KOPT-K1 (cell line): ENCODE measurements at regions not wholly inside any gene's neighbourhood (a gene's known extent, or its start where the extent isn't known, plus 50 kb on each side); places are given as distances from the start of the nearest gene placed in this dataset.
"Not testable (repeated sequence)": the region's sequence is repeated elsewhere in the genome, so short reads cannot be mapped to it uniquely, and the experiment has no call there.

ENCODE experiments used
- H3K27ac ChIP-seq: fragments of 200-600 bp; sonication (generic); 2 replicates; pipeline ENCODE4 v1.5.1; 2016; ENCODE audit warnings: antibody characterized with exemption, mild to moderate bottlenecking, low read depth, low read length; ENCODE audit not compliant: poor library complexity, severe bottlenecking
- H3K36me3 ChIP-seq: fragments of 200-600 bp; sonication (generic); 2 replicates; pipeline ENCODE4 v1.5.1; 2017; ENCODE audit warnings: antibody characterized with exemption, mild to moderate bottlenecking, low read length, moderate library complexity; ENCODE audit not compliant: insufficient read depth
- H3K9me3 ChIP-seq: fragments of 200-600 bp; sonication (generic); 2 replicates; pipeline ENCODE4 v1.5.1; 2017; ENCODE audit warnings: antibody characterized with exemption, low read length, mild to moderate bottlenecking; ENCODE audit not compliant: insufficient read depth, poor library complexity, severe bottlenecking

DNA sequence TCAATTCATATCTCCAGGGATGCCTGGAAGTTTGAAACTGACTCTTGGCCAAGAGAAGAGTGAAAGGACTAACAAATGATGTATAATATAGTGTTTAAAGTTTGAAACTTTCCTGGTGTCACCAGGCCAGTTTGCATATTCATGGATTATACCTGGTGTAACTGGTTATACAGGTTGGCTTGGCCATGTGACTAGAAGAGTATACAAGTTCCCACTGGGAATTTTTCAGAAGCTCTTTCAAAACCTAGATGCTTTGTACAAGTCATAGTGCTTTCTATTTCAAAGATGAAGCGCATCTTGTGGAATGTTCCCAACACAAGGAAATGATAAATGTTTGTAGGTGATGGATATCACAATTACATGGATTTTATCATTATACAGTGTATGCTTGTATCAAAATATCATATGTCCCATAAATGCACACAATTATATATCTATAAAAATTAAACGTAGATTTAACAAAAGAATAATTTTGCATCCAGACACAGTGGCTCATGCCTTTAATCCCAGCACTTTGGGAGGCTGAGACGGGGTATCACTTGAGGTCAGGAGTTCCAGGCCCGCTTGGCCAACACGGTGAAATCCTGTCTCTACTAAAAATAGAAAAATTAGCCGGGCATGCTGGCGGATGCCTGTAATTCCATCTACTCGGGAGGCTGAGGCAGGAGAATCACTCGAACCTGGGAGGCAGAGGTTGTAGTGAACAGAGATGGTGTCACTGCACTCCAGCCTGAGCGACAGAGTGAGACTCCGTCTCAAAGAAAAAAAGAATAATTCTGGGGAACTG is 1420.2 kb downstream of the GRIK2 start:
- Histone ChIP-seq H3K9me3 (no peaks in the 10 kb centered on the region), H3K27ac (no peak overlapping the region), H3K36me3 (no peaks in the 10 kb centered on the region)

GRCh38 chr6:102812242-102812641 is 1418.7 kb downstream of the GRIK2 start:
- no peak overlapping the region for H3K27ac ChIP-seq
- H3K9me3 ChIP-seq, result no peaks in the 10 kb centered on the region
- no peaks in the 10 kb centered on the region for H3K36me3 ChIP-seq

- H3K27ac ChIP-seq, H3K36me3 ChIP-seq, H3K9me3 ChIP-seq: not testable (repeated sequence)
Measured at GRCh38 chr6:102808944-102809505, 1415.5 kb downstream of the GRIK2 start.

GRCh38 chr6:102799051-102799450 is 1405.5 kb downstream of the GRIK2 start:
- Histone ChIP-seq H3K27ac (no peak overlapping the region), H3K36me3 (no peaks in the 10 kb centered on the region), H3K9me3 (no peaks in the 10 kb centered on the region)

DNA sequence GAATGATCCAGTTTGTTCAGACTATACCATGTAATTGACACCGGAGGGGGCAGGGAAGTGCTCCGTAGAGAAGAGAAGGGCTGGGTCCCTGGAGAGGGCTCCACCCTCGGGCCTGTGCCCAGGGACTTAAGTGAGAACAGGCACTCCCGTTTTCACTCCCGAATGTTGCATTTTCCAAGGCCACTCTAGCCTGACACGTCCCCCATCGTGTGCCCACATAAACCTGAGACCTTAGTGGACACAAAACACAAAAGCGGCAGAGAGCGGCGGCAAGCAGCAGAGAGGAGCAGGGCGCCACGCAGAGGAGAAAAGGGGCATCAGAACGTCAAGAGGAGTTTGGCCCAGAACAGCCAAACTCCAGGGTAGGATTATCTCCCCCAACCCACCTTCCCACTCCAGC is 1405.1 kb downstream of the GRIK2 start:
- no peaks in the 10 kb centered on the region for H3K36me3 ChIP-seq
- no peaks in the 10 kb centered on the region for H3K9me3 ChIP-seq

GRCh38 chr6:102793752-102794151 is 1400.2 kb downstream of the GRIK2 start:
- no peaks in the 10 kb centered on the region for H3K9me3 ChIP-seq
- H3K27ac ChIP-seq, result no peak overlapping the region
- H3K36me3 ChIP-seq, result no peaks in the 10 kb centered on the region

More for the DNA sequence above, 1405.1 kb downstream of the GRIK2 start:
- H3K27ac ChIP-seq, result no peak overlapping the region

DNA sequence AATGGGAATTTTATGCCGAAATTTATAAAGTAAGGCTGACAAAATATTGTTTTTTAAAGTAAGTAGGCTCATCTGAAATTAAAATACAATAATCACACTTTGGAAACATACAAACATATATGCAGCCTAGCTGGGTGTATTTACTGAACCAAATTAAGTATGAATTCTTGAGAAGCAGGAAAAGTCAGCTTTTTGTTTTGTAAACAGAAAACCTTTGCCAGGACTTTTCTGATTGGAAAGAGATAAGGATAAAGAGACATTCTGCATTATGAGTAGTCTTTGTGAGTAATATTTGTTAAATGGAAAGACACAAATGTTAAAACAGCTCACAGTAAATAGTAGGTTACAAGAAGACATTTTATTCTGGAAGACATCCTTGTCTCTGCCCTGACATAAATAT is 1380.8 kb downstream of the GRIK2 start:
- Histone ChIP-seq H3K27ac (no peak overlapping the region), H3K9me3 (no peaks in the 10 kb centered on the region), H3K36me3 (no peaks in the 10 kb centered on the region)

DNA sequence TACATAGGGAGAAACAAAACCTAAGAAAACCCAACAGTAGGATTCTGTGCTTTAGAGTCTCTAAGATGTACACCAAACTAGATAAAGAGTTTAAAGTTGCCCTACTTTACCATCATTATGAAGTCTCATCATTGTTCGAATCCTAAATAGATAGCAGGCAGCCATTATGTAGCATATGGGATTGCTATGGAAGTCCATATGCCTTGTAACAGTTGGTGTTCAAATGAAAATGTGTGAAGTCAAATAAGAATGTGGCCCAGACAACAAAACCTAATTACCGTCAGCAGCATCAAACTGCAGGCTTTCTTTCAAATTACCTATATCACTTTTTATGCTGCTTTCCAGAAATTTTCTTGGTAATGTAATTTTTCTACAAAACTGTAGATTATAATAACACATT is 1380.1 kb downstream of the GRIK2 start:
- no peaks in the 10 kb centered on the region for H3K9me3 ChIP-seq
- no peak overlapping the region for H3K27ac ChIP-seq
- H3K36me3 ChIP-seq, result no peaks in the 10 kb centered on the region

DNA sequence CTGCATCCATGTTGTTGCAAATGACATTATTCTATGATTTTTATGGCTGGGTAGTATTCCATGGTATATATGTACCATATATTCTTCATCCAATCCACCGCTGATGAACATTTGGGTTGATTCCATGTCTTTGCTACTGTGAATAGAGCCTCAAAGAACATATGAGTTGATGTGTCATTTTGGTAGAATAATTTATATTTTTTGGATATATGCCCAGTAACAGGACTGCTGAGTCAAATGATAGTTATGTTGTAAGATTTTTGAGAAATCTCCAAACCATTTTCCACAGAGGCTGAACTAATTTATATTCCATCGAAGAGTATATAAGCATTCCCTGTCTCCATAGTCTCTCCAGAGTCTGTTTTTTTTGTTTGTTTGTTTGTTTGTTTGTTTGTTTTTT is 1373.5 kb downstream of the GRIK2 start:
- no peak overlapping the region for H3K27ac ChIP-seq
- no peaks in the 10 kb centered on the region for H3K9me3 ChIP-seq
- no peaks in the 10 kb centered on the region for H3K36me3 ChIP-seq

- Histone ChIP-seq H3K27ac (no peak overlapping the region), H3K9me3 (no peaks in the 10 kb centered on the region), H3K36me3 (no peaks in the 10 kb centered on the region)
Measured at GRCh38 chr6:102764317-102764716, 1370.8 kb downstream of the GRIK2 start.

DNA sequence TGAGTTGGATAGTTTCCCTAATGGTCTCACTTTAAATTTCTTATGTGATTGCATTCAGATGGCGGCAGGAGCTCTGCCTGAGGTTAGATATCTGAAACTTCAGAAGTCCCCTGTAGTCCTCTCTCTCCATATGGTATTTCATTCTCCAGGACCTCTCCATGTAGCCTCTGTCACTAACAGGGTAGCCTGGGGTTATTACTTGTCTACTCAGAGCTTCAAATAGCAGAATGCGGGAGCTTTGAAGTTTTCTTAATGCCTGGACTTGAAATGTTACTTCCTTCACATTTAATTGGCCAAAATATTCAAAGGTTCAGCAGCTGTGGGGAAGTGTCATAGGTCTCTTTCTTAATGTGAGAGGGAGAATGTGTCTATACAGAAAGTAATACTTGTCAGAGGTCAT is 1370.4 kb downstream of the GRIK2 start:
- Histone ChIP-seq H3K9me3 (no peaks in the 10 kb centered on the region), H3K36me3 (no peaks in the 10 kb centered on the region), H3K27ac (no peak overlapping the region)

GRCh38 chr6:102761872-102762271 is 1368.4 kb downstream of the GRIK2 start:
- Histone ChIP-seq H3K27ac (no peak overlapping the region), H3K36me3 (no peaks in the 10 kb centered on the region), H3K9me3 (no peaks in the 10 kb centered on the region)

GRCh38 chr6:102759415-102759814 is 1365.9 kb downstream of the GRIK2 start:
- H3K9me3 ChIP-seq, result no peaks in the 10 kb centered on the region
- H3K36me3 ChIP-seq, result no peaks in the 10 kb centered on the region

DNA sequence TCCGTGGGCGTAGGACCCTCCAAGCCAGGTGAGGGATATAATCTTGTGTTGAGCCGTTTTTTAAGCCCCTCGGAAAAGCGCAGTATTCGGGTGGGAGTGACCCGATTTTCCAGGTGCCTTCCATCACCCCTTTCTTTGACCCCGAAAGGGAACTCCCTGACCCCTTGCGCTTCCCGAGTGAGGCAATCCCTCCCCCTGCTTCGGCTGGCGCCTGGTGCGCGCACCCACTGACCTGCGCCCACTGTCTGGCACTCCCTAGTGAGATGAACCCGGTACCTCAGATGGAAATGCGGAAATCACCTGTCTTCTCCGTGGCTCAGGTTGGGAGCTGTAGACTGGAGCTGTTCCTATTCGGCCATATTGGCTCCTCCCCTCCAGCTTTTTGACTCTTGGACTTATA is 1365.0 kb downstream of the GRIK2 start:
- not testable (repeated sequence) for H3K36me3 ChIP-seq, H3K27ac ChIP-seq, H3K9me3 ChIP-seq

More at GRCh38 chr6:102759415-102759814, 1365.9 kb downstream of the GRIK2 start:
- no peak overlapping the region for H3K27ac ChIP-seq

GRCh38 chr6:102749210-102749971 is 1355.9 kb downstream of the GRIK2 start:
- Histone ChIP-seq H3K27ac (no peak overlapping the region), H3K9me3 (no peaks in the 10 kb centered on the region)

More at GRCh38 chr6:102749210-102749971, 1355.9 kb downstream of the GRIK2 start:
- H3K36me3 ChIP-seq, result no peaks in the 10 kb centered on the region
